IMR-90 (cell line): ENCODE measurements at regions not wholly inside any gene's neighbourhood (a gene's known extent, or its start where the extent isn't known, plus 50 kb on each side); places are given as distances from the start of the nearest gene placed in this dataset.

Experiments used
- ATAC-seq: fragments of 200-7000 bp; cut with Tn5 transposase; 2 replicates; pipeline ENCODE4 v1.9.1; 2020; ENCODE audit warnings: low read depth, mild to moderate bottlenecking, moderate library complexity
- BruUV-seq: library from RNA; stranded (reverse); fragments of 400-500 nt; replicated peaks from 2 replicates; lab custom pipeline; 2021; lab: Mats Ljungman, UMichigan
- CTCF ChIA-PET: fragments of 300-600 bp; formaldehyde crosslinking; extraction: SDS; loops from one replicate; lab custom pipeline; 2021; ENCODE audit warnings: antibody characterized with exemption; lab: Yijun Ruan, JAX
- POLR2A ChIA-PET: fragments of 300-600 bp; sonication (Branson Sonifier 250); formaldehyde crosslinking; loops from one replicate; lab custom pipeline; 2022; ENCODE audit warnings: antibody characterized with exemption; ENCODE audit not compliant: unreplicated experiment; lab: Charles Lee
- DNase-seq: peaks from one replicate; pipeline ENCODE4 v3.0.0; 2013
- H2AFZ ChIP-seq: replicated peaks from 2 replicates; pipeline ENCODE3; 2013; ENCODE audit warnings: low read length, mild to moderate bottlenecking; ENCODE audit not compliant: poor library complexity
- H2AK5ac ChIP-seq: 2 replicates; pipeline ENCODE4 v1.6.1; 2013; ENCODE audit warnings: low read depth, low read length, inconsistent platforms
- H2AK9ac ChIP-seq: replicated peaks from 2 replicates; pipeline ENCODE3; 2013; ENCODE audit warnings: mild to moderate bottlenecking, low read depth, low read length, moderate library complexity; ENCODE audit not compliant: poor library complexity
- H2BK120ac ChIP-seq: 2 replicates; pipeline ENCODE4 v1.6.1; 2013; ENCODE audit warnings: low read depth, low read length, inconsistent platforms
- H2BK15ac ChIP-seq: 3 replicates; pipeline ENCODE4 v1.6.1; 2013; ENCODE audit warnings: low read depth, low read length, inconsistent platforms
- H2BK20ac ChIP-seq: 2 replicates; pipeline ENCODE4 v1.6.1; 2013; ENCODE audit warnings: low read depth, mild to moderate bottlenecking, inconsistent platforms, low read length, moderate library complexity
- H2BK5ac ChIP-seq: 2 replicates; pipeline ENCODE4 v1.6.1; 2013; ENCODE audit warnings: mild to moderate bottlenecking, low read depth, low read length, inconsistent platforms; ENCODE audit not compliant: poor library complexity, severe bottlenecking
- H3K14ac ChIP-seq: replicated peaks from 2 replicates; pipeline ENCODE4 v1.6.1; 2013; ENCODE audit warnings: low read depth, low read length, inconsistent platforms
- H3K18ac ChIP-seq: 2 replicates; pipeline ENCODE4 v1.6.1; 2013; ENCODE audit warnings: low read depth, low read length, control low read depth
- H3K23ac ChIP-seq: 2 replicates; pipeline ENCODE4 v1.6.1; 2013; ENCODE audit warnings: low read depth, low read length, inconsistent platforms
- H3K27ac ChIP-seq: 2 replicates; pipeline ENCODE4 v1.5.1; 2013; ENCODE audit warnings: mild to moderate bottlenecking, control low read depth, low read length; ENCODE audit not compliant: insufficient read depth
- H3K27me3 ChIP-seq: 2 replicates; pipeline ENCODE4 v1.6.1; 2013; ENCODE audit warnings: low read length; ENCODE audit not compliant: control insufficient read depth, insufficient read depth
- H3K36me3 ChIP-seq: 2 replicates; pipeline ENCODE4 v1.6.1; 2013; ENCODE audit warnings: low read length, mixed read lengths; ENCODE audit not compliant: control insufficient read depth, insufficient read depth
- H3K4ac ChIP-seq: 2 replicates; pipeline ENCODE4 v1.6.1; 2013; ENCODE audit warnings: low read depth, low read length, inconsistent platforms
- H3K4me1 ChIP-seq: 2 replicates; pipeline ENCODE4 v1.6.1; 2013; ENCODE audit warnings: low read length, mixed read lengths; ENCODE audit not compliant: control insufficient read depth, insufficient read depth
- H3K4me2 ChIP-seq: 2 replicates; pipeline ENCODE4 v1.6.1; 2013; ENCODE audit warnings: low read depth, mild to moderate bottlenecking, control low read depth, low read length, moderate library complexity
- H3K4me3 ChIP-seq: 2 replicates; pipeline ENCODE4 v1.5.1; 2013; ENCODE audit warnings: low read depth, mild to moderate bottlenecking, control low read depth, low read length, moderate library complexity; ENCODE audit not compliant: insufficient read depth
- H3K56ac ChIP-seq: 2 replicates; pipeline ENCODE4 v1.6.1; 2013; ENCODE audit warnings: low read length, inconsistent platforms; ENCODE audit not compliant: insufficient read depth; ENCODE audit errors: extremely low read depth
- H3K79me1 ChIP-seq, 2 experiments: 2 replicates each; pipeline ENCODE4 v1.6.1; 2013; ENCODE audit warnings: low read length in 2 of 2, inconsistent platforms in 1 of 2, low read depth in 1 of 2
- H3K9ac ChIP-seq: 2 replicates; pipeline ENCODE4 v1.6.1; 2013; ENCODE audit warnings: low read depth, low read length, control low read depth
- H3K9me1 ChIP-seq: 2 replicates; pipeline ENCODE4 v1.6.1; 2013; ENCODE audit warnings: low read length, inconsistent platforms; ENCODE audit not compliant: insufficient read depth
- H3K9me3 ChIP-seq: 2 replicates; pipeline ENCODE4 v1.6.1; 2013; ENCODE audit warnings: low read length; ENCODE audit not compliant: control insufficient read depth, insufficient read depth
- H4K20me1 ChIP-seq: 2 replicates; pipeline ENCODE4 v1.6.1; 2013; ENCODE audit warnings: low read length, inconsistent platforms; ENCODE audit not compliant: insufficient read depth
- H4K5ac ChIP-seq: 2 replicates; pipeline ENCODE4 v1.6.1; 2013; ENCODE audit warnings: mild to moderate bottlenecking, low read depth, low read length, control low read depth
- H4K8ac ChIP-seq, 2 experiments: 2 replicates each; pipeline ENCODE4 v1.6.1; 2013; ENCODE audit warnings: low read depth in 2 of 2, low read length in 2 of 2, control low read depth in 1 of 2, inconsistent platforms in 1 of 2
- H4K91ac ChIP-seq: 2 replicates; pipeline ENCODE4 v1.6.1; 2013; ENCODE audit warnings: low read depth, low read length, inconsistent platforms; ENCODE audit not compliant: insufficient read depth
- CEBPB ChIP-seq: IDR thresholded peaks from 2 replicates; pipeline ENCODE4 v1.6.1; 2012; ENCODE audit warnings: low read depth, low read length, improper control_type of control experiment
- NFE2L2 ChIP-seq: fragments of 150-350 bp; IDR thresholded peaks from 2 replicates; pipeline ENCODE4 v1.6.1; 2016; ENCODE audit warnings: low read depth, mild to moderate bottlenecking, low read length
- POLR2A ChIP-seq: IDR thresholded peaks from 2 replicates; pipeline ENCODE4 v1.6.1; 2012; ENCODE audit warnings: mild to moderate bottlenecking, low read depth, low read length
- SMC3 ChIP-seq: fragments of 150-350 bp; IDR thresholded peaks from 2 replicates; pipeline ENCODE4 v1.6.1; 2016; ENCODE audit warnings: low read depth, mild to moderate bottlenecking, antibody characterized with exemption, low read length, moderate library complexity
- WGBS, 2 experiments: methylation state at CpG; one replicate each; pipeline versions ENCODE4 v1.1.5 to v1.1.7; 2013; ENCODE audit warnings: missing lambda C conversion rate in 2 of 2; ENCODE audit not compliant: insufficient read length in 1 of 2; ENCODE audit errors: extremely low coverage in 2 of 2; 5-methylcytosine and 5-hydroxymethylcytosine counted together
- dilution Hi-C: fragments of 300-500 bp; cut with HindIII; formaldehyde crosslinking; loops from one replicate; pipeline ENCODE4 v1.14.3; 2018; ENCODE audit warnings: low sequenced_read_pairs; ENCODE audit not compliant: unreplicated experiment
- in situ Hi-C: fragments of 300-500 bp; cut with MboI; formaldehyde crosslinking; loops from 3 replicates; pipeline ENCODE4 v1.14.3; 2019; ENCODE audit warnings: low sequenced_read_pairs, inconsistent platforms, mixed read lengths
- intact Hi-C: fragments of 100-400 bp; cut with micrococcal nuclease; formaldehyde crosslinking; loops from 2 replicates; pipeline ENCODE4 v1.10.0; 2022

- Histone ChIP-seq H4K5ac (no peak overlapping the region), H3K4me2 (no peak overlapping the region), H2BK15ac (no peak overlapping the region), H2BK5ac (no peak overlapping the region), H4K20me1 (no peaks in the 10 kb centered on the region), H3K9me3 (peaks cover 2% of the 10 kb centered on the region; the same call in 1 of the 2 replicates), H4K8ac (no peak overlapping the region), H3K18ac (no peak overlapping the region), H3K4me1 (no peaks in the 10 kb centered on the region), H3K23ac (no peak overlapping the region), H2AFZ (no peak overlapping the region), H2AK5ac (no peak overlapping the region), H3K4ac (no peak overlapping the region), H3K4me3 (no peak overlapping the region), H3K14ac (no peak overlapping the region), H3K56ac (no peak overlapping the region), H4K91ac (no peak overlapping the region), H3K36me3 (no peaks in the 10 kb centered on the region), H3K27me3 (no peaks in the 10 kb centered on the region), H3K27ac (no peak overlapping the region), H2BK20ac (no peak overlapping the region), H3K79me1 (no peaks in the 10 kb centered on the region), H3K9ac (no peak overlapping the region), H2AK9ac (no peak overlapping the region), H2BK120ac (no peak overlapping the region), H3K9me1 (no peaks in the 10 kb centered on the region)
- intact Hi-C loops (no loop called here), dilution Hi-C loops (no loop called here), in situ Hi-C loops (no loop called here)
- 60% methylated on average over 2 of the region's 3 CpGs; no CpG with 5 or more reads in 1 of the 2 experiments for WGBS, 2 experiments
- ChIA-PET POLR2A (no interaction called here), CTCF (no interaction called here)
- DNase-seq (no peak), ATAC-seq (no peak)
- TF ChIP-seq SMC3 (no peak), POLR2A (no peak), CEBPB (no peak), NFE2L2 (no peak)
- BruUV-seq, result no TSS peak
Measured at GRCh38 chr1:73359001-73359400, 839.0 kb downstream of the LRRIQ3 start.
